ENCODE measurements at regions not wholly inside any gene's neighbourhood (a gene's known extent, or its start where the extent isn't known, plus 50 kb on each side); places are given as distances from the start of the nearest gene placed in this dataset.

DNA sequence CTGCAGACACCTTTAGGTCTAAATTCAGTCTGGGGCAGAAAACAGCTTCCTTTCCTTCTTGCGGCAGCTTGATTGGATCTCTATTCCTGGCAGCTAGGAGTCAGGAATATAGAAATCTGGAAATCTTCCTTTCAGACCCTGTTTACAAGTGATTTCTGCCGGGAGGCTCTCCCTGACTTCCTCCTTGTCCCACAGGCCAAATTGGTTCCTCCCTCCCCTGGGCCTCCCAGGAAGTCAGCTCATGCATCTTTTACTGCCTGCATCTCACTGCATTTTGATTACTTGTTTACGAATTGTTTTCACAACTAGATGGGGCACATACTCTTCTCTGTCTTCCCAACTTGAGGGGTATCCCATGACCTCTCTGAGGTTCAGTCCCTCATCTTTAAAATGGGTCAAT, 206.3 kb downstream of the MAF start (continued):
- TF ChIP-seq SIN3A (conservative IDR thresholded peaks at IDR 0.05 in 1 of 2, IDR thresholded peaks at IDR 0.05 in 1 of 2; ENCODE audit: low read depth in 1 of 2, low read length in 2 of 2) (no peak), SP2 (IDR thresholded peaks at IDR 0.05; ENCODE audit: low read length) (no peak), KDM5A (IDR thresholded peaks at IDR 0.05; ENCODE audit: low read length) (no peak)

Data from H1 (cell line).